Thymus (tissue), 11 donors: ENCODE measurements at regions not wholly inside any gene's neighbourhood (a gene's known extent, or its start where the extent isn't known, plus 50 kb on each side); places are given as distances from the start of the nearest gene placed in this dataset.

ENCODE experiments used
- DNase-seq, 9 donors: peaks; one replicate each; pipeline ENCODE4 v3.0.0-alpha.2; 2013; ENCODE audit warnings: low spot score in 9 of 9, low read depth in 6 of 9, missing footprints in 1 of 9
- H3K27ac ChIP-seq, 2 donors: one replicate each; pipeline ENCODE4 v1.5.1; 2013; ENCODE audit warnings: control low read depth in 1 of 2, low read depth in 1 of 2, low read length in 1 of 2, mild to moderate bottlenecking in 1 of 2, moderate library complexity in 1 of 2
- H3K27me3 ChIP-seq, 2 donors: one replicate each; pipeline ENCODE4 v1.5.1; 2013; ENCODE audit warnings: low read length in 1 of 2; ENCODE audit not compliant: control insufficient read depth in 2 of 2, insufficient read depth in 1 of 2
- H3K36me3 ChIP-seq, 2 donors: one replicate each; pipeline ENCODE4 v1.5.1; 2013; ENCODE audit warnings: low read length in 1 of 2, mild to moderate bottlenecking in 1 of 2, moderate library complexity in 1 of 2; ENCODE audit not compliant: control insufficient read depth in 2 of 2, insufficient read depth in 2 of 2
- H3K4me1 ChIP-seq, 2 donors: one replicate each; pipeline ENCODE4 v1.5.1; 2013; ENCODE audit warnings: low read length in 2 of 2; ENCODE audit not compliant: control insufficient read depth in 2 of 2, insufficient read depth in 2 of 2
- H3K4me3 ChIP-seq, 2 donors: one replicate each; pipeline ENCODE4 v1.5.1; 2013; ENCODE audit warnings: low read length in 2 of 2, control low read depth in 1 of 2, mild to moderate bottlenecking in 1 of 2
- H3K9me3 ChIP-seq, 2 donors: one replicate each; pipeline ENCODE4 v1.5.1; 2013; ENCODE audit warnings: low read length in 1 of 2, mild to moderate bottlenecking in 1 of 2; ENCODE audit not compliant: control insufficient read depth in 2 of 2, insufficient read depth in 1 of 2
- WGBS: extraction: QIAGEN DNeasy Blood & Tissue Kit; methylation state at CpG from one replicate; pipeline ENCODE4 v1.1.7; 2013; 5-methylcytosine and 5-hydroxymethylcytosine counted together
- donor health status: healthy.

- no peaks in the 10 kb centered on the region for H3K9me3 ChIP-seq
- no peak overlapping the region for H3K27ac ChIP-seq
- no peaks in the 10 kb centered on the region for H3K36me3 ChIP-seq
- peaks cover 8 to 14% of the 10 kb centered on the region in 2 donors for H3K27me3 ChIP-seq
- 76% methylated on average over 11 of the region's 11 CpGs for WGBS
- no peak overlapping the region for H3K4me3 ChIP-seq
- H3K4me1 ChIP-seq: no peaks in the 10 kb centered on the region
- no peak for DNase-seq
Observed at GRCh38 chr22:49264696-49265095, 563.0 kb downstream of the BRD1 start.

GRCh38 chr22:49263101-49263500 is 564.6 kb downstream of the BRD1 start:
- no peak for DNase-seq
- 95% methylated on average over 15 of the region's 15 CpGs for WGBS
- H3K4me3 ChIP-seq: no peak overlapping the region

GRCh38 chr22:49262167-49262566 is 565.5 kb downstream of the BRD1 start:
- Histone ChIP-seq H3K9me3 (no peaks in the 10 kb centered on the region), H3K27me3 (peaks cover 4 to 5% of the 10 kb centered on the region in 2 donors), H3K27ac (no peak overlapping the region), H3K4me1 (no peaks in the 10 kb centered on the region), H3K4me3 (no peak overlapping the region), H3K36me3 (no peaks in the 10 kb centered on the region)
- WGBS: 92% methylated on average over 12 of the region's 12 CpGs
- no peak for DNase-seq

More at GRCh38 chr22:49263101-49263500, 564.6 kb downstream of the BRD1 start:
- Histone ChIP-seq H3K9me3 (no peaks in the 10 kb centered on the region), H3K36me3 (no peaks in the 10 kb centered on the region), H3K4me1 (no peaks in the 10 kb centered on the region), H3K27me3 (peaks cover 5 to 6% of the 10 kb centered on the region in 2 donors), H3K27ac (no peak overlapping the region)

- WGBS: 84% methylated on average over 17 of the region's 17 CpGs
- no peaks in the 10 kb centered on the region for H3K9me3 ChIP-seq
- H3K27me3 ChIP-seq: peaks cover 0 to under 1% of the 10 kb centered on the region in 2 donors
- no peak for DNase-seq
- no peaks in the 10 kb centered on the region for H3K36me3 ChIP-seq
- H3K4me1 ChIP-seq: no peaks in the 10 kb centered on the region
- no peak overlapping the region for H3K4me3 ChIP-seq
- no peak overlapping the region for H3K27ac ChIP-seq
Observed at GRCh38 chr22:49261616-49262015, 566.1 kb downstream of the BRD1 start.

GRCh38 chr22:49260681-49261580 is 566.7 kb downstream of the BRD1 start:
- no peaks in the 10 kb centered on the region for H3K4me1 ChIP-seq
- H3K4me3 ChIP-seq: no peak overlapping the region
- no peaks in the 10 kb centered on the region for H3K27me3 ChIP-seq
- no peaks in the 10 kb centered on the region for H3K9me3 ChIP-seq
- 90% methylated on average over 17 of the region's 17 CpGs for WGBS
- DNase-seq: no peak
- no peak overlapping the region for H3K27ac ChIP-seq
- no peaks in the 10 kb centered on the region for H3K36me3 ChIP-seq

GRCh38 chr22:49259839-49260615 is 567.6 kb downstream of the BRD1 start:
- DNase-seq: no peak
- Histone ChIP-seq H3K9me3 (no peaks in the 10 kb centered on the region), H3K4me1 (no peaks in the 10 kb centered on the region), H3K4me3 (no peak overlapping the region), H3K27ac (no peak overlapping the region), H3K27me3 (no peaks in the 10 kb centered on the region), H3K36me3 (no peaks in the 10 kb centered on the region)
- WGBS: 87% methylated on average over 8 of the region's 8 CpGs

- WGBS: 91% methylated on average over 31 of the region's 31 CpGs
- Histone ChIP-seq H3K4me3 (no peak overlapping the region), H3K4me1 (no peaks in the 10 kb centered on the region), H3K27ac (no peak overlapping the region), H3K36me3 (no peaks in the 10 kb centered on the region), H3K27me3 (no peaks in the 10 kb centered on the region), H3K9me3 (no peaks in the 10 kb centered on the region)
- no peak for DNase-seq
Observed at GRCh38 chr22:49258107-49259010, 569.3 kb downstream of the BRD1 start.

- H3K4me3 ChIP-seq: no peak overlapping the region
- H3K36me3 ChIP-seq: no peaks in the 10 kb centered on the region
- no peak overlapping the region for H3K27ac ChIP-seq
- no peaks in the 10 kb centered on the region for H3K9me3 ChIP-seq
- H3K27me3 ChIP-seq: no peaks in the 10 kb centered on the region
- 93% methylated on average over 13 of the region's 13 CpGs for WGBS
- DNase-seq: no peak
- H3K4me1 ChIP-seq: no peaks in the 10 kb centered on the region
Observed at GRCh38 chr22:49257551-49257961, 570.1 kb downstream of the BRD1 start.
